ENCODE measurements at regions not wholly inside any gene's neighbourhood (a gene's known extent, or its start where the extent isn't known, plus 50 kb on each side); places are given as distances from the start of the nearest gene placed in this dataset.
"Not testable (repeated sequence)": the region's sequence is repeated elsewhere in the genome, so short reads cannot be mapped to it uniquely, and the experiment has no call there.

GRCh38 chr2:8552293-8552801, 129.5 kb upstream of the ID2 start:
- Histone ChIP-seq H3K4me3 (ENCODE audit: low read length) (no peak overlapping the region), H3K9me3 (replicated peaks; ENCODE audit: control insufficient read depth, low read depth, low read length) (peaks cover 2% of the 10 kb centered on the region), H3K27me3 (ENCODE audit: control insufficient read depth, insufficient read depth, low read length) (no peaks in the 10 kb centered on the region), H3K4me1 (ENCODE audit: control insufficient read depth, insufficient read depth, low read length) (no peaks in the 10 kb centered on the region), H3K36me3 (ENCODE audit: control insufficient read depth, insufficient read depth, low read length) (no peaks in the 10 kb centered on the region), H3K27ac (ENCODE audit: low read length) (no peak overlapping the region)
- no peak for DNase-seq
- 71% methylated on average over 13 of the region's 17 CpGs for WGBS (ENCODE audit: insufficient coverage)

DNA sequence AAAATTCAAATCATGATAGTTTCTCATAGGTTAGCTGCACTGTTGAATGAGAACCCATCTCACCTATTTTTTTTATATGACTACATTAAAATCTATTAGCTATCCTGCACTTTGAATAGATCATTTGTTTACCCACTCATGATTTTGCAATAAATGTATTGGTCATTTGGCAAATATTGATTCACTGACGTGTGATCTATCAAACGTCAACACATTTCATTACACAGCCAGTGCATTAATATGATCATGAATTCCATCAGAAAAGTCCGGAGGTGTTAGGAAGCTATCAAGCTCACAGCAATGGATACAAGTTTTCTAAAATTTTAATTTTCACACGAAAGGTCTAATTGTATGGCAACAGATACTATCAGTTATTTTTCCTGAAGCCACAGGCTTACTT, 128.2 kb upstream of the ID2 start:
- peaks cover 5% of the 10 kb centered on the region for H3K9me3 ChIP-seq (replicated peaks; ENCODE audit: control insufficient read depth, low read depth, low read length)
- H3K4me3 ChIP-seq (ENCODE audit: low read length): no peak overlapping the region
- no peaks in the 10 kb centered on the region for H3K36me3 ChIP-seq (ENCODE audit: control insufficient read depth, insufficient read depth, low read length)
- no peak overlapping the region for H3K27ac ChIP-seq (ENCODE audit: low read length)
- 80% methylated on average over 1 of the region's 4 CpGs for WGBS (ENCODE audit: insufficient coverage)
- no peaks in the 10 kb centered on the region for H3K4me1 ChIP-seq (ENCODE audit: control insufficient read depth, insufficient read depth, low read length)
- no peaks in the 10 kb centered on the region for H3K27me3 ChIP-seq (ENCODE audit: control insufficient read depth, insufficient read depth, low read length)
- DNase-seq: no peak

DNA sequence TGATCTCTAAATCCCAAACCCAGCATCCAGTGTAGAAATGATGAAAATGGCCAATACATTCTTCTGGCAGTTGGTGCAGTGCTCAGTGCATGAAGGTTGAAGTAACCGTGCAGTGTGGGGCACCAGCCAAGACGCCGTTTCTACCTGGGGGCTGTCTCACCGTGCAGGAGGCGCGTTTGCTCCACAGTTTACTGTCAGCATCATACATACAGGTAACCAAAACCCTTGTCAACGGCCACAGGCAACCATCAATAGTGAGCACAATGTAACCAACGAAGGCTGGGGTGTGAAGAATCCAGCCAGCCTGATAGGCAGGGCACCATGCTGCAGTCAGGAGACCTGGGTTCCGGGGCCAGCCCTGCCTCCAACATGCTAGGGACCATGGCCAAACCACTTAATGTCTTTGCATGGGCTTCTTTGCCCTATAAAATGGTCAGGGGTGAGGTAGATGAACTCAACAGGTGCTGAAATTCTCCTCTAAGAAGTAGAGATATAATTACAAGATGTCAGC, 127.5 kb upstream of the ID2 start:
- Histone ChIP-seq H3K27ac (ENCODE audit: low read length) (no peak overlapping the region), H3K27me3 (ENCODE audit: control insufficient read depth, insufficient read depth, low read length) (no peaks in the 10 kb centered on the region), H3K36me3 (ENCODE audit: control insufficient read depth, insufficient read depth, low read length) (no peaks in the 10 kb centered on the region), H3K9me3 (replicated peaks; ENCODE audit: control insufficient read depth, low read depth, low read length) (peaks cover 7% of the 10 kb centered on the region), H3K4me1 (ENCODE audit: control insufficient read depth, insufficient read depth, low read length) (no peaks in the 10 kb centered on the region), H3K4me3 (ENCODE audit: low read length) (no peak overlapping the region)
- WGBS (ENCODE audit: insufficient coverage): 98% methylated on average over 6 of the region's 9 CpGs
- DNase-seq: no peak

DNA sequence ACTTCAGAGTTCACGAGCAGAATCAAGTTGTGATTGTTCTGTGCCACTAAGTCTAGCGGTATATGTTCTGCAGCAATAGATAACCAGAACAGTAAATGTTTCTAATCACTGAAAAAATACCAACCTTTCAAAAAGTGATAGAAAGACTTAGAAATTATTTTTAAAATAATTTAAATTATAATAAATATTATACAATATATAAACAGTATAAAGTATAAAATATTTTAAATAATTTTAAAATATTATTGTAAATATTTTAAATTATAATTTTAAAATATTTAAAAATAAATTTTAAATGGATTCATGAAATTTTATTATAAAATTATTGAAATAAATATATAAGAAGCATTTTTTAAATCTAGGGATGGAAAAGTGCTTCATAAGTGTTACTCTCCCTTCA, 126.3 kb upstream of the ID2 start:
- WGBS (ENCODE audit: insufficient coverage): no CpG with 5 or more reads among the region's 2 CpGs
- no peak overlapping the region for H3K4me3 ChIP-seq (ENCODE audit: low read length)
- H3K4me1 ChIP-seq (ENCODE audit: control insufficient read depth, insufficient read depth, low read length): no peaks in the 10 kb centered on the region
- no peak overlapping the region for H3K27ac ChIP-seq (ENCODE audit: low read length)
- no peaks in the 10 kb centered on the region for H3K27me3 ChIP-seq (ENCODE audit: control insufficient read depth, insufficient read depth, low read length)
- DNase-seq: no peak
- no peaks in the 10 kb centered on the region for H3K36me3 ChIP-seq (ENCODE audit: control insufficient read depth, insufficient read depth, low read length)
- peaks cover 7% of the 10 kb centered on the region for H3K9me3 ChIP-seq (replicated peaks; ENCODE audit: control insufficient read depth, low read depth, low read length)

DNA sequence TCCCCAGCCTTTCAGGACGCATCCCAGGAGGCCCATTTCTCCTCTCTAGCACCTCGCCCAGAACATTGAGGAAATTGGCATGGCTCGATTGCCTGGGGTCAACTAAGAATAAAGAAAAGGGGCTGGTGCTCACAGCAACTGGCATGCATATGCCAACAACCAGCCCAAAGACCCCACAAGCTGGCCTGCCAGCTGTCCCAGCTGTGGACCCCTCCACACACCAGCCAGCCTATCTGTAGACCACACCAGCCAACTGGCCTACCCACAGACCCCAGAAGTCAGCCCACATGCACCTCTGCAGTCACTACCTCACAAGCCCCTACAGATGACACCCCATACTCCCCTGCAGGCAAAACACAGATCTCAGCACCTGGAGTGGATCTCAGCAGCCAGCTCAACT, 123.8 kb upstream of the ID2 start:
- H3K4me1 ChIP-seq (ENCODE audit: control insufficient read depth, insufficient read depth, low read length): no peaks in the 10 kb centered on the region
- DNase-seq: no peak
- 83% methylated on average over 2 of the region's 3 CpGs for WGBS (ENCODE audit: insufficient coverage)

GRCh38 chr2:8558956-8559355, 122.9 kb upstream of the ID2 start:
- H3K4me3 ChIP-seq (ENCODE audit: low read length): no peak overlapping the region
- no peaks in the 10 kb centered on the region for H3K36me3 ChIP-seq (ENCODE audit: control insufficient read depth, insufficient read depth, low read length)
- no CpG with 5 or more reads among the region's 2 CpGs for WGBS (ENCODE audit: insufficient coverage)
- H3K27me3 ChIP-seq (ENCODE audit: control insufficient read depth, insufficient read depth, low read length): no peaks in the 10 kb centered on the region
- no peak overlapping the region for H3K27ac ChIP-seq (ENCODE audit: low read length)
- no peaks in the 10 kb centered on the region for H3K4me1 ChIP-seq (ENCODE audit: control insufficient read depth, insufficient read depth, low read length)
- peaks cover 14% of the 10 kb centered on the region for H3K9me3 ChIP-seq (replicated peaks; ENCODE audit: control insufficient read depth, low read depth, low read length)
- no peak for DNase-seq

More for the DNA sequence above, 123.8 kb upstream of the ID2 start:
- Histone ChIP-seq H3K27ac (ENCODE audit: low read length) (no peak overlapping the region), H3K4me3 (ENCODE audit: low read length) (no peak overlapping the region), H3K9me3 (replicated peaks; ENCODE audit: control insufficient read depth, low read depth, low read length) (peaks cover 14% of the 10 kb centered on the region), H3K36me3 (ENCODE audit: control insufficient read depth, insufficient read depth, low read length) (no peaks in the 10 kb centered on the region), H3K27me3 (ENCODE audit: control insufficient read depth, insufficient read depth, low read length) (no peaks in the 10 kb centered on the region)

DNA sequence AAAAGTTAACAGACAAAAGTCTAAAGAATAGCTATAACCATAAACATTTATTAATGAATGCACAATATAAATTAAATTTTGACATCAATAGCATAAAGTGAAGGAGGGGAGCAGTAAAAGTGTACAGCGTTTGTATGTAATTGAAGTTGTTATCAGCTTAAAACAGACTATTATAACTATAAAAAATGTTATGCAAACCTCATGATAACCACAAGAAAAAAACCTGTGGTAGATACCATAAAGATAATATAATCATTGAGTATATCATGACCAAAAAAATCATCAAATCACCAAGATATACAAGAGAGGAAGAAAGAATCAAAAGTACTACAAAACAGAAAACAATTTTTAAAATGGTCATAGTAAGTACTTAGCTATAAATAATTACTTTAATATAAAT, 122.1 kb upstream of the ID2 start:
- Histone ChIP-seq H3K36me3 (ENCODE audit: control insufficient read depth, insufficient read depth, low read length) (no peaks in the 10 kb centered on the region), H3K4me3 (ENCODE audit: low read length) (no peak overlapping the region), H3K9me3 (replicated peaks; ENCODE audit: control insufficient read depth, low read depth, low read length) (peaks cover 14% of the 10 kb centered on the region), H3K27ac (ENCODE audit: low read length) (no peak overlapping the region), H3K4me1 (ENCODE audit: control insufficient read depth, insufficient read depth, low read length) (no peaks in the 10 kb centered on the region), H3K27me3 (ENCODE audit: control insufficient read depth, insufficient read depth, low read length) (no peaks in the 10 kb centered on the region)
- no CpG with 5 or more reads among the region's 1 CpG for WGBS (ENCODE audit: insufficient coverage)
- DNase-seq: no peak

- not testable (repeated sequence) for H3K27me3 ChIP-seq (ENCODE audit: control insufficient read depth, insufficient read depth, low read length); DNase-seq; H3K27ac ChIP-seq (ENCODE audit: low read length); H3K4me1 ChIP-seq (ENCODE audit: control insufficient read depth, insufficient read depth, low read length); H3K4me3 ChIP-seq (ENCODE audit: low read length); H3K36me3 ChIP-seq (ENCODE audit: control insufficient read depth, insufficient read depth, low read length)
- no CpG with 5 or more reads among the region's 2 CpGs for WGBS (ENCODE audit: insufficient coverage)
- H3K9me3 ChIP-seq (replicated peaks; ENCODE audit: control insufficient read depth, low read depth, low read length): peaks cover 13% of the 10 kb centered on the region
Measured at GRCh38 chr2:8561692-8562091, 120.2 kb upstream of the ID2 start.

DNA sequence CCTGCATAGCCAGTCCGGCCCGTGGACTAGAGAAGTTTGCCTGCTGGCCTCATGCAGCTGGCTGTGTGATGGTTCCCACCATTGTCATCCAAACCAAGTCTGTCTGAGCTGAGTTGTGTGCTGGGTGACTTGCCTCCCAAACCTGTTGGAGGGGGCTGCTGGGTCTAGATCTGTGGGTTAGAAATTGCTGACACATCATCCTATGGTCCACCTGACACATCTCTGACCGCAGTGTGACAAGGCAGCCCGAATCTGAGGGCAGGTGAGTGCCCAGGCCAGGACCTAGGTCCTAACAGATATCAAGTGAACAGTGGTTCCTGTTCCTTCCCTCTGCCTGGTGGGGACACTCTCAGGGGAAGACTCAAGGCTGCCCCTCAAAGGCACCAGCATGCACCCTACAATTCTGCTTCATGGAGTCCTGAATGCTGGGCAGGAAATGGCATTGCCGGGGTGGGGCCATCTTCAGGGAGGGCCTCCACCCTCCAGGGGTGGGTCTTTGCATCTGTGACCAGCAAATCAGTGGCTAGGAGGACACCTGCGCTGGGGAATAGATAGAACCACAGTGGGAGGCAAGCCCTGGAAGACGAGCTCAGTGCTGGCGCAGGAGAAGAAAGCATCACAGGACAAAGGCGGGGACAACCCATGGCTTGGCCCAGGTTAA, 117.9 kb upstream of the ID2 start:
- no peaks in the 10 kb centered on the region for H3K36me3 ChIP-seq (ENCODE audit: control insufficient read depth, insufficient read depth, low read length)
- peaks cover 10% of the 10 kb centered on the region for H3K4me1 ChIP-seq (ENCODE audit: control insufficient read depth, insufficient read depth, low read length)
- no peak overlapping the region for H3K4me3 ChIP-seq (ENCODE audit: low read length)
- no peak overlapping the region for H3K27ac ChIP-seq (ENCODE audit: low read length)
- 91% methylated on average over 7 of the region's 9 CpGs for WGBS (ENCODE audit: insufficient coverage)
- DNase-seq: no peak
- H3K27me3 ChIP-seq (ENCODE audit: control insufficient read depth, insufficient read depth, low read length): no peaks in the 10 kb centered on the region
- peaks cover 7% of the 10 kb centered on the region for H3K9me3 ChIP-seq (replicated peaks; ENCODE audit: control insufficient read depth, low read depth, low read length)

DNA sequence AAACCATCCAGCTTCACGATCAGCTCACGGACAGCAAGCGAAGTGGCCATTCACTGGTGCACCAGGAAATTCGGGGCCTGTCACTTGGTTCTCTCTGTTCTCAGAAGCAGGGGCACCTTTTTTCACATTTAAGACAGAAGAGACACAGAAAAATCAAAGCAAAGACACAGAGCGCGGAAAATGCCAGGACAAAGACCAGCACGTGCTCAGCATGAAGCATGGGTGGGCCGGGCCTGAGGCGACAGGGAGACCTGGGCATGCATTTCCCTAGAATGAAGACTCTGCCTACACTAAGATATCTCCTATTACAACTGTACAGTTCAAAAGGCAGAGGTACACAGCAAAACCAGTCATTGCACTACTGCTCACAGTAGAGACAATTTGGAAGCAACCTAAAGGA, 117.4 kb upstream of the ID2 start:
- no peak for DNase-seq
- Histone ChIP-seq H3K27me3 (ENCODE audit: control insufficient read depth, insufficient read depth, low read length) (no peaks in the 10 kb centered on the region), H3K4me1 (ENCODE audit: control insufficient read depth, insufficient read depth, low read length) (peaks cover 10% of the 10 kb centered on the region), H3K27ac (ENCODE audit: low read length) (no peak overlapping the region), H3K36me3 (ENCODE audit: control insufficient read depth, insufficient read depth, low read length) (no peaks in the 10 kb centered on the region), H3K4me3 (ENCODE audit: low read length) (no peak overlapping the region), H3K9me3 (replicated peaks; ENCODE audit: control insufficient read depth, low read depth, low read length) (peaks cover 7% of the 10 kb centered on the region)
- 91% methylated on average over 9 of the region's 9 CpGs for WGBS (ENCODE audit: insufficient coverage)

Data from muscle of leg (tissue), 3 donors.